Glomerular endothelial cell (primary cell): ENCODE measurements at regions not wholly inside any gene's neighbourhood (a gene's known extent, or its start where the extent isn't known, plus 50 kb on each side); places are given as distances from the start of the nearest gene placed in this dataset.
"Not testable (repeated sequence)": the region's sequence is repeated elsewhere in the genome, so short reads cannot be mapped to it uniquely, and the experiment has no call there.

Experiments used
- DNase-seq: peaks from one replicate; pipeline ENCODE4 v3.0.0-alpha.2; 2011; ENCODE audit warnings: low read depth, low spot score; ENCODE audit errors: extremely low read depth

DNA sequence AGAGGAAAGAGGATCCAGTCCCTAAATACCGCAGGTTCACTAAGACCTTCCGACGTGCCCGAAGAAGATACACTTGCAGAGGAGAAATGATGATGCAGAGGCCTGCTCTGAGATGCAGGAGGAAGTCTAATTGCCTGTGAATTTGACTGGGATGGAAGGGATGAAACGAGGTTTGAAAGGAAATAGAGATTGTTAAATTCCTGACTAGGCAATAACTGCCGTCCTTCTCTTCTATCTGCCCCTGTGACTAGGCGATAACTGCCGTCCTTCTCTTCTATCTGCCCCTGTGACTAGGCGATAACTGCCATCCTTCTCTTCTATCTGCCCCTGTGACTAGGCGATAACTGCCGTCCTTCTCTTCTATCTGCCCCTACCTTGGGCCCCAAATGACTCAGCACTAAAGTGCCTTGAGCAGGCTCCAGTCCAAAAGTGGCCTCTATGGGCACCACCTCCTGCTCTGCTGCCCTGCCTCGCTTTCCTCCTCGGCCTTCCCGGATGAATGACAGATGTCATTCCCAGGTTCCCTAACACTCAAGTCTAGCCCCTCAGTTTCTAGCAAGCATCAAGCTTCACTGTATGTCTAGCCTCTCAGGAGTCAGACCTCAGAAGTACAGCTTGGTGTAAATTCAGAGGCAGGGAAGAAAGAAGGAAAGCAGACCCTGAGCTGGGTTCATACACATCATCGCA is 189.1 kb downstream of the FOXD4L6 start:
- not testable (repeated sequence) for DNase-seq

GRCh38 chr9:40935336-40935735 is 193.1 kb downstream of the FOXD4L6 start:
- DNase-seq, result no peak

- DNase-seq, result not testable (repeated sequence)
Measured at GRCh38 chr9:40934480-40934879, 194.0 kb downstream of the FOXD4L6 start.

- DNase-seq, result not testable (repeated sequence)
Measured at GRCh38 chr9:40930426-40930825, 198.1 kb downstream of the FOXD4L6 start.

DNA sequence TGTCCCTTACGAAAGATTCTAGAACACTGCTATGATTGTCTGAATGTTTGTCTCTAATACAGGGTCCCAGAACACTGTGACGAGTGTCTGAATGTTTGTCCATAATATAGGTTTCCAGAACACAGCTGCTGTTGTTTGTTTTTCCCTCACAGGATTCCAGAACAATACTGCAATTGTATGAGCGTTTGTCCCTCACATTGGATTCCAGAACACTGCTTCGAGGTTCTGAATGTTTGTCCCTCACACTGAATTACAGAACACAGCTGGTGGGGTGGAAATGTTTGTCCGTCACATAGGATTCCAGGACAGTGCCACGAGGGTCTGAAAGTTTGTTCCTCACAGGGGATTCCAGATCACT is 199.0 kb downstream of the FOXD4L6 start:
- DNase-seq, result not testable (repeated sequence)

- no peak for DNase-seq
Measured at GRCh38 chr9:40928803-40929487, 199.5 kb downstream of the FOXD4L6 start.

- DNase-seq, result no peak
Measured at GRCh38 chr9:40927851-40928802, 200.4 kb downstream of the FOXD4L6 start.

GRCh38 chr9:40927260-40927631 is 201.2 kb downstream of the FOXD4L6 start:
- DNase-seq, result no peak

- DNase-seq, result no peak
Measured at GRCh38 chr9:40926404-40927259, 201.8 kb downstream of the FOXD4L6 start.

GRCh38 chr9:40925149-40925548 is 203.3 kb downstream of the FOXD4L6 start:
- no peak for DNase-seq

DNA sequence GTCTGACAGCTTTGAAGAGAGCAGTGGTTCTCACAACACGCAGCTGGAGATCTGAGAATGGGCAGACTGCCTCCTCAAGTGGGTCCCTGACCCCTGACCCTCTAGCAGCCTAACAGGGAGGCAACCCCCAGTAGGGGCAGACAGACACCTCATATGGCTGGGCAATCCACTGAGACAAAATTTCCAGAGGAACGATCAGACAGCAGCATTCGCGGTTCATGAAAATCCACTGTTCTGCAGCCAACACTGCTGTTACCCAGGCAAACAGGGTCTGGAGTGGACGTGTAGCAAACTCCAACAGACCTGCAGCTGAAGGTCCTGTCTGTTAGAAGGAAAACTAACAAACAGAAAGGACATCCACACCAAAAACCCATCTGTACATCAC is 212.1 kb downstream of the FOXD4L6 start:
- not testable (repeated sequence) for DNase-seq

DNA sequence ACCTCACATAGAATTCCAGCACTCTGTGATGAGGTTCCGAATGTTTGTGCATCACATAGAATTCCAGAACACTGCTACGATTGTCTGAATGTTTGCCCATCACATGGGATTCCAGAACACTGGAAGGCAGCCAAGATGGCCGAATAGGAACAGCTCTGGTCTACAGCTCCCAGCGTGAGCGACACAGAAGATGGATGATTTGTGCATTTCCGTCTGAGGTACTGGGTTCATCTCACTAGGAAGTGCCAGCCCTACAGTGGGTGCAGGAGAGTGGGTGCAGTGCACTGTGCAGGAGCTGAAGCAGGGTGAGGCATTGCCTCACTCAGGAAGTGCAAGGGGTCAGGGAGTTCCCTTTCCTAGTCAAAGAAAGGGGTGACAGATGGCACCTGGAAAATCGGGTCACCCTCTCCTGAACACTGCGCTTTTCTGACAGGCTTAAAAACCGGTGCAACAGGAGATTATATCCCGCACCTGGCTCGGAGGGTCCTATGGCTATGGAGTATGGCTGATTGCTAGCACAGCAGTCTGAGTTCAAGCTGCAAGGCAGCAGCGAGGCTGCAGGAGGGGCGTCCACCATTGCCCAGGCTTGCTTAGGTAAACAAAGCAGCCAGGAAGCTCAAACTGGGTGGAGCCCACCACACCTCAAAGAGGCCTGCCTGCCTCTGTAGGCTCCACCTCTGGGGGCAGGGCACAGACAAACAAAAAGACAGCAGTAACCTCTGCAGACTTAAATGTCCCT is 212.7 kb downstream of the FOXD4L6 start:
- not testable (repeated sequence) for DNase-seq

GRCh38 chr9:40914772-40915659 is 213.5 kb downstream of the FOXD4L6 start:
- no peak for DNase-seq

DNA sequence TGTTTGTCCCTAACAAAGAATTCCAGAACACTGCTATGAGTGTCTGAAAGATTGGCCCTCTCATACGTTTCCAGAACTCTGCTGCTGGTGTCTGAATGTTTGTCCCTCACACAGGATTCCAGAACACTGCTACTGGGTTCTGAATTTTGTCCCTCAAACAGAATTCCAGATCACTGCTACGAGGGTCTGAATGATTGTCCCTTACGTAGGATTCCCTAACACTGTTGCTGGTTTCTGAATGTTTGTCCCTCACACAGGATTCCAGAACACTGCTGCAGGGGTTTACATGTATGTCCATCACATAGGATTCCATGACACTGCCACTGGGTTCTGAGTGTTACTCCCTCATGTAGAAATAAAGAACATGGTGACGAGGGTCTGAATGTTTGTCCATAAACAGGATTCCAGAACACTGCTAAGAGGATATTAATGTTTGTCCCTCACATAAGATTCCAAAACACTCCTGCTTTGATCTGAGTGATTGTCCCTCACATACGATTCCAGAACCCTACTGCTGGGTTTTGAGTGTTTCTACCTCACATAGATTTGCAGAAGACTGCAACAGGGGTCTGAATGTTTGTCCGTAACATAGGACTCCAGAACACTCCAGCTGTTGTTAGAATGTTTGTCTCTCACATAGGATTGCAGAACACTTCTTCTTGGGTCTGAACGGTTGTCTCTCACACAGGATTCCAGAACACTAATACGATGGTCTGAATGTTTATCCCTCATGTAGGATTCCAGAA is 214.4 kb downstream of the FOXD4L6 start:
- DNase-seq, result no peak

DNA sequence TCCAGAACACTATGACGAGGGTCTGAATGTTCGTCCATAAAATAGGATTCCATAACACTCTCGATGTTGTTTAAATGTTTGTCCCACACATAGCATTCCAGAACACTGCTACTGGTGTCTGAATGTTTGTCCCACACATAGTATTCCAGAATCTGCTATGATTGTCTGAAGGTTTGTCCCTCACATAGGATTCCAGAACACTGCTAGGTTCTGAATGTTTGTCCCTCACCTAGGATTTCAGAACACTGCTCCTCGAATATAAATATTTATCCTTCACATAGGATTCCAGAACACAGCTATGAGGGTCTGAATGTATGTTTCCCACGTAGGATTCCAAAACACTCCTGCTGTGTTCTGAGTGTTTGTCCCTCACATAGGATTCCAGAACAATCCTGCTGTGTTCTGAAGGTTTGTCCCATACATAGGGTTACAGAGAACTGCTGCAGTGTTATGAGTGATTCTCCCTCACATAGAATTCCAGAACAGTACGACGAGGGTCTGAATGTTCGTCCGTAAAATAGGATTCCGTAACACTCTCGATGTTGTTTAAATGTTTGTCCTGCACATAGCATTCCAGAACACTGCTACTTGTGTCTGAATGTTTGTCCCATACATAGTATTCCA is 215.3 kb downstream of the FOXD4L6 start:
- DNase-seq, result no peak

DNA sequence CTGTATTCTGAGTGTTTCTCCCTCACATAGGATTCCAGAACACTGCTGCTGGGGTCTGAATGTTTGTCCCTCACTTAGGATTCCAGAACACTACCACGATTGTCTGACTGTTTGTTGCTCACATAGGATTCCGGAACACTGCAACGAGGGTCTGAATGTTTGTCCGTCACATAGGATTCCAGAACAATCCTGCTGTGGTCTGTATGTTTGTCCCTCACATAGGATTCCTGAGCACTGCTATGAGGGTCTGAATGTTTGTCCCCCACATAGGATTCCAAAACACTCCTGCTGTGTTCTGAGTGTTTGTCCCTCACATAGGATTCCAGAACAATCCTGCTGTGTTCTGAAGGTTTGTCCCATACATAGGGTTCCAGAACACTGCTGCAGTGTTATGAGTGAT is 215.8 kb downstream of the FOXD4L6 start:
- not testable (repeated sequence) for DNase-seq

DNA sequence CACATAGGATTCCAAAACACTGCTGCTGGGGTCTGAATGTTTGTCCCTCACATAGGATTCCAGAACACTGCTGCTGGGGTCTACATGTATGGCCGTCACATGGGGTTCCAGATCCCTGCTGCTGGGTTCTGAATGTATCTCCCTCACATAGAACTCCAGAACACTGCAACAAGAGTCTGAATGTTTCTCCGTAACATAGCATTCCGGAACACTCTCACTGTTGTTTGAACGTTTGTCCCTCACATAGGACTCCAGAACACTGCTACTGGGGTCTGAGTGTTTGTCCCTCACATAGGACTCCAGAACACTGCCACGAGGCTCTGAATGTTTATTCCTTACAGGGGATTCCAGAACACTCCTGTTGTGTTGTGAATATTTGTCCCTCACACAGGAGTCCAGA is 216.8 kb downstream of the FOXD4L6 start:
- no peak for DNase-seq

DNA sequence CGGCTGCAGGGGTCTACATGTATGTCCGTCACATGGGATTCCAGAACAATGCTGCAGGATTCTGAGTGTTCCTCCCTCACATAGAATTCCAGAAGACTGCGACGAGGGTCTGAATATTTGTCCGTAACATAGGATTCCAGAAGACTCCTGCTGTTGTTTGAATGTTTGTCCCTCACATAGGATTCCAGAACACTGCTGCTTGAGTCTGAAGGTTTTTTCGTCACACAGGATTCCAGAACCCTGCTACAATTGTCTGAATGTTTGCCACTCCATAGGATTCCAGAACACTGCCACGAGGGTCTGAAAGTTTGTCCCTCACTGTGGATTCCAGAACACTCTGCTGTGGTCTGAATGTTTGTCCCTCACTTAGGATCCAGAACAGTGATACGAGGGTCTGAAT is 217.5 kb downstream of the FOXD4L6 start:
- not testable (repeated sequence) for DNase-seq
